ENCODE measurements at regions not wholly inside any gene's neighbourhood (a gene's known extent, or its start where the extent isn't known, plus 50 kb on each side); places are given as distances from the start of the nearest gene placed in this dataset.

DNA sequence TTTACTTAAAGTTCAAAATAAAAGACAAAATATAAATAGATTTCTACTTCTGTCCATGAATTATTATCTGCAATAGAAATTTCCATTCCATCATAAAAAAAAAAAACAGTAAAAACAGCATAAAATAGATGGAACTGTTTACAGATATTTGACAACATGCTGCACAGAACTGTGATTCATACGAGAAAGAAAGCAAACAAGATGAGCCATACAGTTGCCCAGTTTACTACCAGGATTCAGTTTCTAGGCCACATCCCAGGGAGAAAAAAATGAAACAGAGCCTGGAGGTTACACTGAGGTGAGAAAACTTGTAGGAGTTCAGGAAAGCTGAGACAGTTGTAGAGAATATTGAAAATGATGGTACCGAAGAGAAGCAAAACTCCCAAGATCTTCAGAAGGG, 1426.9 kb upstream of the ACVR2A start:
- FAIRE-seq (peak; percentile 27), DNase-seq (no peak)
- no peaks in the 10 kb centered on the region for H3K27me3 ChIP-seq (ENCODE audit: control insufficient read depth, insufficient read depth, low read length)
- TF ChIP-seq, protein P1, sequence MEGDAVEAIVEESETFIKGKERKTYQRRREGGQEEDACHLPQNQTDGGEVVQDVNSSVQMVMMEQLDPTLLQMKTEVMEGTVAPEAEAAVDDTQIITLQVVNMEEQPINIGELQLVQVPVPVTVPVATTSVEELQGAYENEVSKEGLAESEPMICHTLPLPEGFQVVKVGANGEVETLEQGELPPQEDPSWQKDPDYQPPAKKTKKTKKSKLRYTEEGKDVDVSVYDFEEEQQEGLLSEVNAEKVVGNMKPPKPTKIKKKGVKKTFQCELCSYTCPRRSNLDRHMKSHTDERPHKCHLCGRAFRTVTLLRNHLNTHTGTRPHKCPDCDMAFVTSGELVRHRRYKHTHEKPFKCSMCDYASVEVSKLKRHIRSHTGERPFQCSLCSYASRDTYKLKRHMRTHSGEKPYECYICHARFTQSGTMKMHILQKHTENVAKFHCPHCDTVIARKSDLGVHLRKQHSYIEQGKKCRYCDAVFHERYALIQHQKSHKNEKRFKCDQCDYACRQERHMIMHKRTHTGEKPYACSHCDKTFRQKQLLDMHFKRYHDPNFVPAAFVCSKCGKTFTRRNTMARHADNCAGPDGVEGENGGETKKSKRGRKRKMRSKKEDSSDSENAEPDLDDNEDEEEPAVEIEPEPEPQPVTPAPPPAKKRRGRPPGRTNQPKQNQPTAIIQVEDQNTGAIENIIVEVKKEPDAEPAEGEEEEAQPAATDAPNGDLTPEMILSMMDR (IDR thresholded peaks at IDR 0.05; ENCODE audit: borderline replicate concordance, extremely low read depth, insufficient read depth) = no peak
- H3K4me1 ChIP-seq (ENCODE audit: control insufficient read depth in 2 of 3, insufficient read depth in 2 of 3, low read depth in 1 of 3, low read length in 3 of 3) = no peaks in the 10 kb centered on the region
- intact Hi-C loops (cut with DNase I) = no loop called here
- H3K4me3 ChIP-seq (ENCODE audit: low read length in 3 of 3) = no peak overlapping the region
- no peak overlapping the region for H3K27ac ChIP-seq (ENCODE audit: low read depth in 2 of 2, low read length in 2 of 2)
- no peaks in the 10 kb centered on the region for H3K9me3 ChIP-seq (ENCODE audit: control insufficient read depth in 2 of 3, insufficient read depth in 1 of 3, low read length in 3 of 3)
- H3K36me3 ChIP-seq (ENCODE audit: control insufficient read depth in 2 of 3, insufficient read depth in 3 of 3, low read length in 3 of 3) = no peaks in the 10 kb centered on the region
- no peak overlapping the region for H3K9ac ChIP-seq (ENCODE audit: low read length in 3 of 3)

DNA sequence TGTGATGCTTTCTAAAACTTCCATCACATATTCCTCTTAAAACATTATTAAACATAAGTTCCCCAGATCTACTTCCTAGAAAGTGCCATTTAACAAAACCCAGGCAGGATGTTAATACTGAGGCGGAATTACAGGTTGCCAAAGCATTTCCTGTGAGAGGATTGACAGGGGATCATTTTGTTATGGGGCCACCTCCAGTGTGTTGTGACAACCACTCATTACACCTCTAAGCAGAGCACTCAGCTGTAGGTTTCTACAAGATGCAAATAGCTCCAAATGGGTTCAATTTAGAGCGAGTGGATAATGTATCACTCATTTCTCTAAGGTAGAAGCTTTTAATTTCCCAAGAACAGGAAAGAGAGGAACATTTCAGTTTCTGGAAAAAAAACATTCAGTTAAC, 1429.5 kb upstream of the ACVR2A start:
- Histone ChIP-seq H3K9me3 (ENCODE audit: control insufficient read depth in 2 of 3, insufficient read depth in 1 of 3, low read length in 3 of 3) (no peaks in the 10 kb centered on the region), H3K27ac (ENCODE audit: low read depth in 2 of 2, low read length in 2 of 2) (no peak overlapping the region), H3K36me3 (ENCODE audit: control insufficient read depth in 2 of 3, insufficient read depth in 3 of 3, low read length in 3 of 3) (no peaks in the 10 kb centered on the region), H3K9ac (ENCODE audit: low read length in 3 of 3) (no peak overlapping the region), H3K4me1 (ENCODE audit: control insufficient read depth in 2 of 3, insufficient read depth in 2 of 3, low read depth in 1 of 3, low read length in 3 of 3) (no peaks in the 10 kb centered on the region), H3K27me3 (ENCODE audit: control insufficient read depth, insufficient read depth, low read length) (no peaks in the 10 kb centered on the region), H3K4me3 (ENCODE audit: low read length in 3 of 3) (no peak overlapping the region)
- TF ChIP-seq, protein P1 (IDR thresholded peaks at IDR 0.05; ENCODE audit: borderline replicate concordance, extremely low read depth, insufficient read depth) = no peak
- no peak for FAIRE-seq
- intact Hi-C loops (cut with DNase I) = no loop called here
- no peak for DNase-seq

DNA sequence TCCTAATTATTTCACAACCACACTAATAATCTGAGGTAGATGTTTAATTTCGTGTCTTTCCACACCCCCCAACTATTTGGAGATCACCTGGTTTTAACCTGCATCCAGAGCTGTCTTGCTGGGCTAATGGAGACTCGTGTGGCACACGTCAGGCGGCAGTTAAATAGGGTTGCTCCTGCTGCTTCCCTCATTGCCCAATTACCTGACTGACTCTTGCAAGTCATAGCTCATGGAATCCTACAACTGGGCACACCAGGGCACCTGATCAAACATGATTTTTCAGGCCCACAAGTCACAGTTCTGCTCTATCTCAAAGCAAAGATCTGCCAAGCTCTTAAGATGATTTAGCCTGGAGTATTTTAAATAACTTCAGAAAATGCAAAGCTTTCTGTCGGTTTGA, 1430.4 kb upstream of the ACVR2A start:
- FAIRE-seq (no peak), DNase-seq (no peak)
- Histone ChIP-seq H3K9ac (ENCODE audit: low read length in 3 of 3) (no peak overlapping the region), H3K4me1 (ENCODE audit: control insufficient read depth in 2 of 3, insufficient read depth in 2 of 3, low read depth in 1 of 3, low read length in 3 of 3) (no peaks in the 10 kb centered on the region), H3K36me3 (ENCODE audit: control insufficient read depth in 2 of 3, insufficient read depth in 3 of 3, low read length in 3 of 3) (no peaks in the 10 kb centered on the region), H3K27me3 (ENCODE audit: control insufficient read depth, insufficient read depth, low read length) (no peaks in the 10 kb centered on the region), H3K4me3 (ENCODE audit: low read length in 3 of 3) (no peak overlapping the region), H3K27ac (ENCODE audit: low read depth in 2 of 2, low read length in 2 of 2) (no peak overlapping the region), H3K9me3 (ENCODE audit: control insufficient read depth in 2 of 3, insufficient read depth in 1 of 3, low read length in 3 of 3) (no peaks in the 10 kb centered on the region)
- intact Hi-C loops (cut with DNase I) = no loop called here
- TF ChIP-seq, protein P1 (IDR thresholded peaks at IDR 0.05; ENCODE audit: borderline replicate concordance, extremely low read depth, insufficient read depth) = no peak

DNA sequence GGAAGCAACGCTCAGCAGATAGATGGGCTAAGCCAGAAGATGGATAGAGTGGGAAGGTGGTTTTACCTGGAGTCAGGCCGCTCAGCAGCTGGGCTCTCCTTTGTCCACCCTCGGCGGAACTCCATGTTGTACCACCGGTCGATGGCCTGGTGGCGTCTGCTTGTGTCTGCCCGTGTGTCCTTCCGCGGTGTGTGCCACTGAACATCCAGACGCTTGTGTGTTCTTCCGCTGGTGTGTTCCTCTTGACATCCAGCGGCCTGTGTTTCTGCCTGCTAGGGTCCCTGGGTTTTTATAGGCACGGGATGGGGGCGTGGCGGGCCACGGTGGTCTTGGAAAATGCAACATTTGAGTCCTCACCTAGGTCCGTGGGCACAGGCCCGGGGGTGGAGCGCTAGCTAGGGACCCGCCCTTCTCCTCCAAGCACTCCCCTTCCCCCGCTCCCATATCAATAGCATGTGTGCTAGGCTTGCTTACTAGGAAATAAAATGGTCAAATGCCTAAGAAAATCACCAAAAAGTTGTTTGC, 1431.7 kb upstream of the ACVR2A start:
- Histone ChIP-seq H3K27me3 (ENCODE audit: control insufficient read depth, insufficient read depth, low read length) (no peaks in the 10 kb centered on the region), H3K9ac (ENCODE audit: low read length in 3 of 3) (no peak overlapping the region), H3K4me1 (ENCODE audit: control insufficient read depth in 2 of 3, insufficient read depth in 2 of 3, low read depth in 1 of 3, low read length in 3 of 3) (no peaks in the 10 kb centered on the region), H3K9me3 (ENCODE audit: control insufficient read depth in 2 of 3, insufficient read depth in 1 of 3, low read length in 3 of 3) (no peaks in the 10 kb centered on the region), H3K36me3 (ENCODE audit: control insufficient read depth in 2 of 3, insufficient read depth in 3 of 3, low read length in 3 of 3) (no peaks in the 10 kb centered on the region), H3K27ac (ENCODE audit: low read depth in 2 of 2, low read length in 2 of 2) (no peak overlapping the region), H3K4me3 (ENCODE audit: low read length in 3 of 3) (no peak overlapping the region)
- peak in 1 of 5 donors; percentile 59 for DNase-seq
- FAIRE-seq = no peak
- intact Hi-C loops (cut with DNase I) = no loop called here
- TF ChIP-seq, protein P1 (IDR thresholded peaks at IDR 0.05; ENCODE audit: borderline replicate concordance, extremely low read depth, insufficient read depth) = no peak

Data from kidney (tissue), 13 donors.